ENCODE measurements at regions not wholly inside any gene's neighbourhood (a gene's known extent, or its start where the extent isn't known, plus 50 kb on each side); places are given as distances from the start of the nearest gene placed in this dataset.

- no peak overlapping the region for H3K4me3 ChIP-seq (ENCODE audit: insufficient read depth, low read length, poor library complexity, severe bottlenecking)
- no peak for TF ChIP-seq EZH2phosphoT487 (conservative IDR thresholded peaks at IDR 0.05; ENCODE audit: low read length)
- no peak for TF ChIP-seq CTCF (IDR thresholded peaks at IDR 0.05; ENCODE audit: insufficient read depth, low read length, poor library complexity, severe bottlenecking)
- H3K9ac ChIP-seq (ENCODE audit: low read length): no peak overlapping the region
- no peaks in the 10 kb centered on the region for H3K9me3 ChIP-seq (ENCODE audit: insufficient read depth, low read length)
- H3K9me2 ChIP-seq (replicated peaks; ENCODE audit: insufficient read depth, low read length): no peaks in the 10 kb centered on the region
- no peaks in the 10 kb centered on the region for H4K20me1 ChIP-seq (ENCODE audit: low read depth, low read length)
- H3K27ac ChIP-seq (ENCODE audit: low read depth, low read length): no peak overlapping the region
- no peak overlapping the region for H3K4me2 ChIP-seq (ENCODE audit: low read depth, low read length, poor library complexity, severe bottlenecking)
- no peaks in the 10 kb centered on the region for H3K36me3 ChIP-seq (ENCODE audit: low read length)
- H2AFZ ChIP-seq (ENCODE audit: low read depth, low read length, severe bottlenecking): no peak overlapping the region
- no peaks in the 10 kb centered on the region for H3K79me2 ChIP-seq (ENCODE audit: insufficient read depth, low read length)
- no peaks in the 10 kb centered on the region for H3K27me3 ChIP-seq (ENCODE audit: low read length)
- H3F3A ChIP-seq (ENCODE audit: insufficient read depth): no peaks in the 10 kb centered on the region
Measured at GRCh38 chr13:72590091-72590740, 137.2 kb downstream of the MZT1 start.

- Histone ChIP-seq H3K9me2 (replicated peaks; ENCODE audit: insufficient read depth, low read length) (no peaks in the 10 kb centered on the region), H2AFZ (ENCODE audit: low read depth, low read length, severe bottlenecking) (no peak overlapping the region), H3K27ac (ENCODE audit: low read depth, low read length) (no peak overlapping the region), H3F3A (ENCODE audit: insufficient read depth) (no peaks in the 10 kb centered on the region), H3K9me3 (ENCODE audit: insufficient read depth, low read length) (no peaks in the 10 kb centered on the region), H3K27me3 (ENCODE audit: low read length) (no peaks in the 10 kb centered on the region), H3K9ac (ENCODE audit: low read length) (no peak overlapping the region), H3K4me3 (ENCODE audit: insufficient read depth, low read length, poor library complexity, severe bottlenecking) (no peak overlapping the region), H3K4me2 (ENCODE audit: low read depth, low read length, poor library complexity, severe bottlenecking) (no peak overlapping the region), H4K20me1 (ENCODE audit: low read depth, low read length) (no peaks in the 10 kb centered on the region), H3K36me3 (ENCODE audit: low read length) (no peaks in the 10 kb centered on the region), H3K79me2 (ENCODE audit: insufficient read depth, low read length) (no peaks in the 10 kb centered on the region)
- TF ChIP-seq CTCF (IDR thresholded peaks at IDR 0.05; ENCODE audit: insufficient read depth, low read length, poor library complexity, severe bottlenecking) (no peak), EZH2phosphoT487 (conservative IDR thresholded peaks at IDR 0.05; ENCODE audit: low read length) (no peak)
Measured at GRCh38 chr13:72586518-72586917, 140.9 kb downstream of the MZT1 start.

- Histone ChIP-seq H3K27me3 (ENCODE audit: low read length) (no peaks in the 10 kb centered on the region), H3F3A (ENCODE audit: insufficient read depth) (no peaks in the 10 kb centered on the region), H4K20me1 (ENCODE audit: low read depth, low read length) (no peaks in the 10 kb centered on the region), H3K9ac (ENCODE audit: low read length) (no peak overlapping the region), H3K36me3 (ENCODE audit: low read length) (no peaks in the 10 kb centered on the region), H3K9me3 (ENCODE audit: insufficient read depth, low read length) (no peaks in the 10 kb centered on the region), H3K27ac (ENCODE audit: low read depth, low read length) (no peak overlapping the region), H3K9me2 (replicated peaks; ENCODE audit: insufficient read depth, low read length) (no peaks in the 10 kb centered on the region), H3K4me2 (ENCODE audit: low read depth, low read length, poor library complexity, severe bottlenecking) (no peak overlapping the region), H3K79me2 (ENCODE audit: insufficient read depth, low read length) (no peaks in the 10 kb centered on the region), H2AFZ (ENCODE audit: low read depth, low read length, severe bottlenecking) (no peak overlapping the region), H3K4me3 (ENCODE audit: insufficient read depth, low read length, poor library complexity, severe bottlenecking) (no peak overlapping the region)
- TF ChIP-seq EZH2phosphoT487 (conservative IDR thresholded peaks at IDR 0.05; ENCODE audit: low read length) (no peak), CTCF (IDR thresholded peaks at IDR 0.05; ENCODE audit: insufficient read depth, low read length, poor library complexity, severe bottlenecking) (no peak)
Measured at GRCh38 chr13:72585254-72585653, 142.2 kb downstream of the MZT1 start.

Measured in SU-DHL-6 (cell line).